ENCODE measurements at regions not wholly inside any gene's neighbourhood (a gene's known extent, or its start where the extent isn't known, plus 50 kb on each side); places are given as distances from the start of the nearest gene placed in this dataset.

GRCh38 chr4:19725130-19725529, 526.6 kb upstream of the SLIT2 start:
- Histone ChIP-seq H2BK20ac (ENCODE audit: low read depth, low read length, poor library complexity, severe bottlenecking) (no peak overlapping the region), H4K91ac (ENCODE audit: insufficient read length, low read depth, low read length) (no peak overlapping the region), H2BK5ac (ENCODE audit: insufficient read length, low read length) (no peak overlapping the region), H4K5ac (ENCODE audit: insufficient read length, low read depth, low read length) (no peak overlapping the region), H3K56ac (ENCODE audit: insufficient read length, low read depth, low read length) (no peak overlapping the region), H3K4ac (ENCODE audit: low read depth, low read length) (no peak overlapping the region), H3K23me2 (ENCODE audit: insufficient read length, low read depth, low read length, poor library complexity, severe bottlenecking) (no peaks in the 10 kb centered on the region), H3K18ac (ENCODE audit: insufficient read length, low read depth, low read length) (no peak overlapping the region), H2BK12ac (ENCODE audit: insufficient read length, low read depth, low read length) (no peak overlapping the region), H2BK15ac (ENCODE audit: low read depth, low read length) (no peak overlapping the region), H2AK5ac (ENCODE audit: insufficient read length, low read length) (no peak overlapping the region), H3K4me1 (ENCODE audit: insufficient read depth, low read length) (no peaks in the 10 kb centered on the region), H3K79me1 (ENCODE audit: insufficient read depth, low read depth, low read length, poor library complexity, severe bottlenecking) (no peaks in the 10 kb centered on the region), H4K8ac (replicated peaks; ENCODE audit: insufficient read length, low read depth, low read length) (no peak overlapping the region), H3K23ac (ENCODE audit: insufficient read length, low read depth, low read length) (no peak overlapping the region), H2AFZ (ENCODE audit: low read length) (no peak overlapping the region), H3K27ac (ENCODE audit: insufficient read length, low read depth, low read length) (no peak overlapping the region), H3K4me2 (ENCODE audit: insufficient read depth, insufficient read length, low read length) (no peak overlapping the region), H3T11ph (ENCODE audit: low read length) (no peak overlapping the region), H3K27me3 (ENCODE audit: insufficient read depth, low read length) (no peaks in the 10 kb centered on the region), H3K79me2 (ENCODE audit: insufficient read depth, low read length) (no peaks in the 10 kb centered on the region), H3K14ac (ENCODE audit: insufficient read depth, low read length) (no peak overlapping the region), H3K9me3 (ENCODE audit: control insufficient read depth, low read depth, low read length) (no peaks in the 10 kb centered on the region), H2BK120ac (ENCODE audit: low read depth, low read length, poor library complexity, severe bottlenecking) (no peak overlapping the region), H3K9ac (ENCODE audit: extremely low read depth, insufficient read length, low read length) (no peak overlapping the region), H4K20me1 (ENCODE audit: control insufficient read depth, insufficient read depth, insufficient read length) (no peaks in the 10 kb centered on the region)
- TF ChIP-seq CTCF (conservative IDR thresholded peaks at IDR 0.05): no peak
- no CpG with 5 or more reads among the region's 3 CpGs for WGBS (ENCODE audit: extremely low coverage, insufficient read length, low lambda C conversion rate)
- H3K36me3 Mint-ChIP-seq (ENCODE audit: insufficient read depth in 1 of 3, low read depth in 3 of 3): no peaks in the 10 kb centered on the region
- no peak overlapping the region for H3K27ac Mint-ChIP-seq
- H3K4me3 Mint-ChIP-seq: no peak overlapping the region
- no peaks in the 10 kb centered on the region for H3K4me1 Mint-ChIP-seq
- DNase-seq: no peak
- H3K27me3 Mint-ChIP-seq (ENCODE audit: low read depth): no peaks in the 10 kb centered on the region; the same call in 1 of the 2 replicates
- H3K9me3 Mint-ChIP-seq: no peaks in the 10 kb centered on the region
